Tibial nerve (tissue), 3 donors: ENCODE measurements at regions not wholly inside any gene's neighbourhood (a gene's known extent, or its start where the extent isn't known, plus 50 kb on each side); places are given as distances from the start of the nearest gene placed in this dataset.

ENCODE experiments used
- POLR2A ChIP-seq, 2 donors: fragments of 450-650 bp; IDR thresholded peaks; one replicate each; pipeline ENCODE4 v1.6.1; 2017; ENCODE audit warnings: antibody characterized with exemption in 2 of 2, mild to moderate bottlenecking in 2 of 2, moderate library complexity in 2 of 2
- TF ChIP-seq, protein P1 (sequence below), 5 experiments: fragments of 200-600 bp in 3 of 5; fragments of 450-650 bp in 2 of 5; sonication (generic) in 3 of 5; IDR thresholded peaks; one replicate each; pipeline ENCODE4 v1.5.1; 2016 to 2019; ENCODE audit warnings: antibody characterized with exemption in 5 of 5, mild to moderate bottlenecking in 3 of 5, moderate library complexity in 2 of 5

DNA sequence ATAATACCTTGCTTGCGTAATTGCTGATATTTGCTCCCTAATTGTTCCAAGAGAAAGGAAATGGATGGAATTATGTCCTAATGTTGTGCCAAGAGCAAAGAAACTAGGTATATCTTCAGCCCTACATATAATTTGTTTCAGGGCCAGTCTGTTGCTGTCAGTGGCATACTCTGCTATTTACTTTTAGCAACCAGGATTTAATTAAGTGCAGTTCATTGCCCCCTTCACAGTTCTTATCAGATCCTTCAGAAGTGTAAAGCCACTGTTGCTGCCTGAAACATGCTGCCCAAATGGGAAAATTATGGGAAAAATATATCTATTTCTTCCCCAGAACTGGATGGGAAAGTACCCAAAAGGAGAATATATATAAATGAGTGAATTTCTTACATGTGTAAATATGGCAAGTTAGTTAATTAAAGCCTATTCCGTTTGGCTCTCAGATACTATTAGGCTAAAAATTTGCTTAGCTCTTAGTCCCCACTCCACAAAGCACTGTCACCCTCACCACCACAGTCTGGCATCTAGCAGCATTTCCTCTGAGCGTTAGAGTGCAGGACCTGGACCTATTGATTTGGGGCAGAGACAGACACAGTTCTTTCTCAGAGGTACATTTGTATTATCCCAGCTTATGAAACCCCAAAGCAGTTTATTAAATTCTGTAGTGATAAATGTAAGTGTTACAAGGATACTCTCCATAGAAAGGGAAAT lies 72.8 kb upstream of the DTNA start:
- TF ChIP-seq, protein P1, sequence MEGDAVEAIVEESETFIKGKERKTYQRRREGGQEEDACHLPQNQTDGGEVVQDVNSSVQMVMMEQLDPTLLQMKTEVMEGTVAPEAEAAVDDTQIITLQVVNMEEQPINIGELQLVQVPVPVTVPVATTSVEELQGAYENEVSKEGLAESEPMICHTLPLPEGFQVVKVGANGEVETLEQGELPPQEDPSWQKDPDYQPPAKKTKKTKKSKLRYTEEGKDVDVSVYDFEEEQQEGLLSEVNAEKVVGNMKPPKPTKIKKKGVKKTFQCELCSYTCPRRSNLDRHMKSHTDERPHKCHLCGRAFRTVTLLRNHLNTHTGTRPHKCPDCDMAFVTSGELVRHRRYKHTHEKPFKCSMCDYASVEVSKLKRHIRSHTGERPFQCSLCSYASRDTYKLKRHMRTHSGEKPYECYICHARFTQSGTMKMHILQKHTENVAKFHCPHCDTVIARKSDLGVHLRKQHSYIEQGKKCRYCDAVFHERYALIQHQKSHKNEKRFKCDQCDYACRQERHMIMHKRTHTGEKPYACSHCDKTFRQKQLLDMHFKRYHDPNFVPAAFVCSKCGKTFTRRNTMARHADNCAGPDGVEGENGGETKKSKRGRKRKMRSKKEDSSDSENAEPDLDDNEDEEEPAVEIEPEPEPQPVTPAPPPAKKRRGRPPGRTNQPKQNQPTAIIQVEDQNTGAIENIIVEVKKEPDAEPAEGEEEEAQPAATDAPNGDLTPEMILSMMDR (IDR thresholded peaks at IDR 0.05): no peak
- TF ChIP-seq POLR2A (IDR thresholded peaks at IDR 0.05): no peak
